ENCODE measurements at regions not wholly inside any gene's neighbourhood (a gene's known extent, or its start where the extent isn't known, plus 50 kb on each side); places are given as distances from the start of the nearest gene placed in this dataset.

- TF ChIP-seq CTCF (conservative IDR thresholded peaks at IDR 0.05; ENCODE audit: low read depth, low read length) = no peak
- no peak overlapping the region for H3K4me3 ChIP-seq (ENCODE audit: low read length)
- DNase-seq (ENCODE audit: low read depth) = no peak
These were observed 190.3 kb downstream of the LPIN1 start for GRCh38 chr2:11936761-11937160.

GRCh38 chr2:11938196-11938595, 191.8 kb downstream of the LPIN1 start:
- no peak for TF ChIP-seq CTCF (conservative IDR thresholded peaks at IDR 0.05; ENCODE audit: low read depth, low read length)
- no peak for DNase-seq (ENCODE audit: low read depth)

GRCh38 chr2:11939523-11939922, 193.1 kb downstream of the LPIN1 start:
- TF ChIP-seq CTCF (conservative IDR thresholded peaks at IDR 0.05; ENCODE audit: low read depth, low read length) = no peak
- no peak overlapping the region for H3K4me3 ChIP-seq (ENCODE audit: low read length)
- DNase-seq (ENCODE audit: low read depth) = no peak

More at GRCh38 chr2:11938196-11938595, 191.8 kb downstream of the LPIN1 start:
- H3K4me3 ChIP-seq (ENCODE audit: low read length) = no peak overlapping the region

GRCh38 chr2:11940121-11940743, 193.8 kb downstream of the LPIN1 start:
- DNase-seq (ENCODE audit: low read depth) = no peak
- H3K4me3 ChIP-seq (ENCODE audit: low read length) = no peak overlapping the region
- TF ChIP-seq CTCF (conservative IDR thresholded peaks at IDR 0.05; ENCODE audit: low read depth, low read length) = no peak

GRCh38 chr2:11940799-11941198, 194.4 kb downstream of the LPIN1 start:
- no peak for DNase-seq (ENCODE audit: low read depth)
- TF ChIP-seq CTCF (conservative IDR thresholded peaks at IDR 0.05; ENCODE audit: low read depth, low read length) = no peak

GRCh38 chr2:11941201-11942177, 195.1 kb downstream of the LPIN1 start:
- H3K4me3 ChIP-seq (ENCODE audit: low read length) = no peak overlapping the region
- TF ChIP-seq CTCF (conservative IDR thresholded peaks at IDR 0.05; ENCODE audit: low read depth, low read length) = no peak
- DNase-seq (ENCODE audit: low read depth) = no peak

More at GRCh38 chr2:11940799-11941198, 194.4 kb downstream of the LPIN1 start:
- no peak overlapping the region for H3K4me3 ChIP-seq (ENCODE audit: low read length)
